ENCODE measurements at regions not wholly inside any gene's neighbourhood (a gene's known extent, or its start where the extent isn't known, plus 50 kb on each side); places are given as distances from the start of the nearest gene placed in this dataset.
"Not testable (repeated sequence)": the region's sequence is repeated elsewhere in the genome, so short reads cannot be mapped to it uniquely, and the experiment has no call there.

DNA sequence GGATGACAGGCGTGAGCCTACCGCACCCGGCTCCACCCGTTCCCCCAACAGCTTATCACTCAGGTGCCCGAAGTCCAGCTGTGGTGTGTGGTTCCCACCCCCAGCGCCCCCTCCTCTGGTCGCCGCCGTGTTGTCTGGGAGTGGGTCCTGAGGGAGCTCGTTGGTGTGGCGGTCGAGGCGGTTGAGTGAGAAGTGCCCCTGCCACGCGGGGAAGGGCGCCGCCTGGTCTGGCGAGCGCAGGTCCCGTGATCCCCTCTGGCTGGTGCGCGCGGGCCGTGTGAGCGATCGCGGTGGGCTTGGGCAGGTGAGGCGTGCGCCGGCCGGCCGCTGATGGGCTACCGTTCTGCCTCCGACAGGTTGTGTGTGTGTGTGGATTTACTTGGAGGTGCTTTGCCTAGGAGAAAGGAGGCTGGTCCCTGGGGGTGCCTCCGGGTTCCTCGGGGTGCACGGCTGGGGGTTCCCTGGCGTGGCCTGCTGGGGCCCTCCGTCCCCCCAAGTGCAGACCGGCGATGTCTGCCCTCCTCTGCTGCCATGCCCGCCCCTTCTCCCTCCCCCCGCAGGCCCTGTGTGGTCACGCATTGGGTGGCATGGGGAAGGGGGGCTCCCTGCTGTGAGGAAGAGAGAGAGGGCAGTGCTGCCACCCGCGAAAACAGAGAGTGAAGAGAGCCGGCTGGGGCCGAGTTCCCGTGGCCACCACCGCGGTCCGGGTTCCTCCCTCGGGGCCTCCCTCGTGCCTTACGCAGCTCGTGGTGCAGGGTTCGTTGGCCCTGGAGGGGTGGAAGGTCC is 336.0 kb upstream of the DEFB115 start:
- Mint-ChIP-seq H3K9me3 (peaks cover 2 to 43% (median 30%) of the 10 kb centered on the region in 8 donors), H3K4me1 (no peaks in the 10 kb centered on the region), H3K27ac (no peak overlapping the region), H3K27me3 (no peaks in the 10 kb centered on the region), H3K36me3 (peaks cover 1 to 4% of the 10 kb centered on the region in 2 donors), H3K4me3 (no peak overlapping the region)
- ChIA-PET CTCF (ENCODE audit: partially characterized antibody) (no interaction called here), POLR2A (ENCODE audit: partially characterized antibody) (no interaction called here)
- Histone ChIP-seq H3K4me3 (ENCODE audit: low read length in 2 of 2) (no peak overlapping the region), H3K36me3 (ENCODE audit: insufficient read depth, low read length) (no peaks in the 10 kb centered on the region), H3K27ac (ENCODE audit: low read depth, low read length) (no peak overlapping the region), H3K9me3 (ENCODE audit: control insufficient read depth in 1 of 2, low read length in 2 of 2) (no peaks in the 10 kb centered on the region), H3K27me3 (ENCODE audit: insufficient read depth, low read length) (no peaks in the 10 kb centered on the region), H3K4me1 (ENCODE audit: insufficient read depth, low read length) (no peaks in the 10 kb centered on the region)
- no peak for DNase-seq
- intact Hi-C loops (cut with micrococcal nuclease), result no loop called here

DNA sequence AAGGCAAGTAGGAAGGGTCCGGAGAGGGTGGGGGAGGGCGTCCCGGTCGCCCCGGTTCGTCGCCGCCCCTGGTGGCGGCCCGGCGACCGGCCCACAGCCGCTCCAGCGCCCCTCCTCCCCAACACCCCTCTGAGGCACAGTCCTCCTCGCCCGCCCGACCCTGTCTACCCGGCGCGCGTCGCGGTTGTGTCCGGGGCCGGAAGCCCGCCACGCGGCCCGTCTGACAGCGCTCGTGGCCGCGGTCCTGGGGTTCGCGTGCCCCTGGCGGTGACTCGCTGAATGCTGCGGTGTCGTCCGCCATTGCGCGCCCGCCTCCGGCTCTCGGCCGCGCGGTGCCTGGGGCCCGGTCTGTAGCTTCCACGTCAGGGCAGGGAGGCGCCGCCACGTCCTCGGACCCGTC is 335.3 kb upstream of the DEFB115 start:
- CTCF ChIA-PET (ENCODE audit: partially characterized antibody), result no interaction called here
- intact Hi-C loops (cut with micrococcal nuclease), result no loop called here
- POLR2A ChIA-PET (ENCODE audit: partially characterized antibody), result no interaction called here
- Mint-ChIP-seq H3K36me3 (peaks cover 4 to 6% of the 10 kb centered on the region in 2 donors), H3K27me3 (no peaks in the 10 kb centered on the region), H3K4me3 (no peak overlapping the region), H3K27ac (no peak overlapping the region), H3K4me1 (no peaks in the 10 kb centered on the region), H3K9me3 (peaks cover 2 to 50% (median 36%) of the 10 kb centered on the region in 8 donors)
- H3K36me3 ChIP-seq (ENCODE audit: insufficient read depth, low read length), result no peaks in the 10 kb centered on the region
- H3K4me1 ChIP-seq (ENCODE audit: insufficient read depth, low read length), result no peaks in the 10 kb centered on the region
- no peak overlapping the region for H3K4me3 ChIP-seq (ENCODE audit: low read length in 2 of 2)
- no peak for DNase-seq
- no peaks in the 10 kb centered on the region for H3K27me3 ChIP-seq (ENCODE audit: insufficient read depth, low read length)
- no peaks in the 10 kb centered on the region for H3K9me3 ChIP-seq (ENCODE audit: control insufficient read depth in 1 of 2, low read length in 2 of 2)
- H3K27ac ChIP-seq (ENCODE audit: low read depth, low read length), result no peak overlapping the region

DNA sequence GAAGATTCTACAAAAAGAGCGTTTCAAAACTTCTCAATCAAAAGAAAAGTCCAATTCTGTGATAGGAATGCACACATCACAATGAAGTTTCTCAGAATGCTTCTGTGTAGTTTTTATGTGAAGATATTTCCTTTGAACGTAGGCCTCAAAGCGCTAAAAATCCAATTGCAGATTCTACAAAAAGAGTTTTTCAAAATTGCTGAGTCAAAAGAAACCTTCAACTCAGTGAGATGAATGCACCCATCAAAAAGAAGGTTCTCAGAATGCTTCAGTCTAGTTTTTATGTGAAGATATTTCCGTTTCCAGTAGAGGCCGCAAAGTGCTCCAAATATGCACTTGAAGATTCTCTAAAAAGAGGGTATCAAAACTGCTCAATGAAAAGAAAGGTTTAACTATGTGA is 319.7 kb upstream of the DEFB115 start:
- Mint-ChIP-seq H3K4me3 (no peak overlapping the region), H3K9me3 (peaks cover 0 to 34% (median 10%) of the 10 kb centered on the region in 8 donors), H3K4me1 (no peaks in the 10 kb centered on the region), H3K27me3 (no peaks in the 10 kb centered on the region), H3K27ac (no peak overlapping the region), H3K36me3 (no peaks in the 10 kb centered on the region)
- POLR2A ChIA-PET (ENCODE audit: partially characterized antibody), result no interaction called here
- no peak overlapping the region for H3K4me3 ChIP-seq (ENCODE audit: low read length in 2 of 2)
- H3K27ac ChIP-seq (ENCODE audit: low read depth, low read length), result no peak overlapping the region
- no peaks in the 10 kb centered on the region for H3K27me3 ChIP-seq (ENCODE audit: insufficient read depth, low read length)
- DNase-seq, result no peak
- CTCF ChIA-PET (ENCODE audit: partially characterized antibody), result no interaction called here
- no peaks in the 10 kb centered on the region for H3K36me3 ChIP-seq (ENCODE audit: insufficient read depth, low read length)
- no peaks in the 10 kb centered on the region for H3K9me3 ChIP-seq (ENCODE audit: control insufficient read depth in 1 of 2, low read length in 2 of 2)
- no peaks in the 10 kb centered on the region for H3K4me1 ChIP-seq (ENCODE audit: insufficient read depth, low read length)
- intact Hi-C loops (cut with micrococcal nuclease), result no loop called here

DNA sequence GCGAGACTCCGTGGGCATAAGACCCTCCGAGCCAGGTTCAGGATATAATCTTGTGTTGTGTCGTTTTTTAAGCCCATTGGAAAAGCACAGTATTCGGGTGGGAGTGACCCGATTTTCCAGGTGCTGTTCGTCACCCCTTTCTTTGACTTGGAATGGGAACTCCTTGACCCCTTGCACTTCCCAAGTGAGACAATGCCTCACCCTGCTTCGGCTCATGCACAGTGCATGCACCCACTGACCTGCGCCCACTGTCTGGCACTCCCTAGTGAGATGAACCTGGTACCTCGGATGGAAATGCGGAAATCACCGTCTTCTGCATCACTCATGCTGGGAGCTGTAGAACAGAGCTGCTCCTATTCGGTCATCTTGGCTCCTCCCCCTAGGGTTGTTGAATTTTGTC is 307.7 kb upstream of the DEFB115 start:
- Mint-ChIP-seq H3K36me3 (no peaks in the 10 kb centered on the region), H3K9me3 (peaks cover 0 to 30% (median 12%) of the 10 kb centered on the region in 8 donors), H3K27me3 (no peaks in the 10 kb centered on the region), H3K27ac (no peak overlapping the region), H3K4me3 (no peak overlapping the region), H3K4me1 (no peaks in the 10 kb centered on the region)
- H3K4me1 ChIP-seq (ENCODE audit: insufficient read depth, low read length), result no peaks in the 10 kb centered on the region
- no peak overlapping the region for H3K27ac ChIP-seq (ENCODE audit: low read depth, low read length)
- H3K27me3 ChIP-seq (ENCODE audit: insufficient read depth, low read length), result no peaks in the 10 kb centered on the region
- CTCF ChIA-PET (ENCODE audit: partially characterized antibody), result no interaction called here
- H3K4me3 ChIP-seq (ENCODE audit: low read length in 2 of 2), result no peak overlapping the region
- intact Hi-C loops (cut with micrococcal nuclease), result no loop called here
- H3K36me3 ChIP-seq (ENCODE audit: insufficient read depth, low read length), result no peaks in the 10 kb centered on the region
- H3K9me3 ChIP-seq (ENCODE audit: control insufficient read depth in 1 of 2, low read length in 2 of 2), result no peaks in the 10 kb centered on the region
- POLR2A ChIA-PET (ENCODE audit: partially characterized antibody), result no interaction called here
- DNase-seq, result no peak

DNA sequence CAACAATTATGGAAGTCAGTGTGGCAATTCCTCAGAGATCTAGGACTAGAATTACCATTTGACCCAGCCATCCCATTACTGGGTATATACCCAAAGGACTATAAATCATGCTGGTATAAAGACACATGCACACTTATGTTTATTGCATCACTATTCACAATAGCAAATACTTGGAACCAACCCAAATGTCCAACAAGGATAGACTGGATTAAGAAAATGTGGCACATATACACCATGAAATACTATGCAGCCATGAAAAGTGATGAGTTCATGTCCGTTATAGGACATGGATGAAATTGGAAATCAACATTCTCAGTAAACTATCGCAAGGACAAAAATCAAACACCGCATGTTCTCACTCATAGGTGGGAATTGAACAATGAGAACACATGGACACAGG is 306.4 kb upstream of the DEFB115 start:
- H3K9me3 ChIP-seq (ENCODE audit: control insufficient read depth in 1 of 2, low read length in 2 of 2); H3K36me3 Mint-ChIP-seq; H3K4me3 ChIP-seq (ENCODE audit: low read length in 2 of 2); H3K27me3 Mint-ChIP-seq; H3K4me3 Mint-ChIP-seq; POLR2A ChIA-PET (ENCODE audit: partially characterized antibody); CTCF ChIA-PET (ENCODE audit: partially characterized antibody); H3K27ac Mint-ChIP-seq; H3K4me1 Mint-ChIP-seq; H3K27ac ChIP-seq (ENCODE audit: low read depth, low read length); H3K36me3 ChIP-seq (ENCODE audit: insufficient read depth, low read length); intact Hi-C loops (cut with micrococcal nuclease); DNase-seq; H3K4me1 ChIP-seq (ENCODE audit: insufficient read depth, low read length); H3K27me3 ChIP-seq (ENCODE audit: insufficient read depth, low read length): not testable (repeated sequence)
- peaks cover 0 to 26% (median 10%) of the 10 kb centered on the region in 8 donors for H3K9me3 Mint-ChIP-seq

DNA sequence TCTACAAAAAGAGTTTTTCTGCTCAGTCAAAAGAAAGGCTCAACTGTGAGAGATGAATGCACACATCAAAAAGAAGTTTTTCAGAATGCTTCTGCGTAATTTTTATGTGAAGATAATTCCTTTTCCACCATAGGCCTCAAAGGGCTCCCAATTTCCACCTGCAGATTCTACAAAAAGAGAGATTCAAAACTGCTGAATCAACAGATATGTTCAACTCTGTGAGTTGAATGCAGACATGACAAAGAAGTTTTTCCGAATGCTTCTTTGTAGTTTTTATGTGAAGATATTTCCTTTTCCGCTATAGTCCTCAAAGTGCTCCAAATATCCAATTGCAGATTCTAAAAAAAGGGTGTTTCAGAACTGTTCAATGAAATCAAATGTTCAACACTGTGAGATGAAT is 300.8 kb upstream of the DEFB115 start:
- intact Hi-C loops (cut with micrococcal nuclease); H3K36me3 ChIP-seq (ENCODE audit: insufficient read depth, low read length); H3K27ac ChIP-seq (ENCODE audit: low read depth, low read length); H3K9me3 ChIP-seq (ENCODE audit: control insufficient read depth in 1 of 2, low read length in 2 of 2); H3K27ac Mint-ChIP-seq; H3K27me3 ChIP-seq (ENCODE audit: insufficient read depth, low read length); H3K4me1 Mint-ChIP-seq; DNase-seq; H3K4me3 Mint-ChIP-seq; H3K27me3 Mint-ChIP-seq; H3K4me3 ChIP-seq (ENCODE audit: low read length in 2 of 2); POLR2A ChIA-PET (ENCODE audit: partially characterized antibody); H3K4me1 ChIP-seq (ENCODE audit: insufficient read depth, low read length); CTCF ChIA-PET (ENCODE audit: partially characterized antibody); H3K36me3 Mint-ChIP-seq: not testable (repeated sequence)
- H3K9me3 Mint-ChIP-seq, result peaks cover 0 to 12% (median 2%) of the 10 kb centered on the region in 8 donors

DNA sequence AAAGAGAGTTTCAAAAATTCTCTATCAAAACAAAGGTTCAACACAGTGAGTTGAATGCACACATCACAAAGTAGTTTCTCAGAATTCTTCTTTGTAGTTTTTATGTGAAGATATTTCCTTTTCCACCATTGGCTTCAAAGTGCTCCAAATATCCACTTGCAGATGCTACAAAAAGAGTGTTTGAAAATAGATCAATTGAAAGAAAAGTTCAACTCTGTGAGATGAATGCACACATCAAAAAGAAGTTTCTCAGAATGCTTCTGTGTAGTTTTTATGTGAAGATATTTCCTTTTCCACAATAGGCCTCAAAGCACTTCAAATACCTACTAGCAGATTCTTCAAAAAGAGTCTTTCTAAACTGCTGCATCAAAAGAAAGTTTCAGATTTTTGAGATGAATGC is 298.3 kb upstream of the DEFB115 start:
- H3K27ac ChIP-seq (ENCODE audit: low read depth, low read length); H3K4me1 ChIP-seq (ENCODE audit: insufficient read depth, low read length); CTCF ChIA-PET (ENCODE audit: partially characterized antibody); intact Hi-C loops (cut with micrococcal nuclease); H3K36me3 ChIP-seq (ENCODE audit: insufficient read depth, low read length); POLR2A ChIA-PET (ENCODE audit: partially characterized antibody); DNase-seq; H3K27me3 Mint-ChIP-seq; H3K27me3 ChIP-seq (ENCODE audit: insufficient read depth, low read length); H3K4me1 Mint-ChIP-seq; H3K9me3 ChIP-seq (ENCODE audit: control insufficient read depth in 1 of 2, low read length in 2 of 2); H3K4me3 ChIP-seq (ENCODE audit: low read length in 2 of 2); H3K36me3 Mint-ChIP-seq; H3K27ac Mint-ChIP-seq; H3K4me3 Mint-ChIP-seq: not testable (repeated sequence)
- peaks cover 0 to 12% (median 4%) of the 10 kb centered on the region in 8 donors for H3K9me3 Mint-ChIP-seq

DNA sequence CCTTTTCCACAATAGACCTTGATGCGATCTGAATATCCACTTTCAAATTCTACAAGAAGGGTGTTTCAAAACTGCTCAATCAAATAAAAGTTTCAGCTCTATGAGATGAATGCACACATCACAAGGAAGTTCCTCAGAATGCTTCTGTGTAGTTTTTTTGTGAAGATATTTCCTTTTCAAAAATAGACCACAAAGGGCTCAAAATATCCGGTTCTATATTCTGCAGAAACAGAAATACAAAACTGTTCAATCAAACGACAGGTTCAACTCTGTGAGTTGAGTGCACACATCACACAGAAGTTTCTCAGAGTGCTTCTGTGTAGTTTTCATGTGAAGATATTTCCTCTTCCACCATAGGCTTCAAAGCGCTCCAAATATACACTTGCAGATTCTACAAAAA is 293.9 kb upstream of the DEFB115 start:
- H3K27ac ChIP-seq (ENCODE audit: low read depth, low read length), result no peak overlapping the region
- no peak overlapping the region for H3K4me3 ChIP-seq (ENCODE audit: low read length in 2 of 2)
- intact Hi-C loops (cut with micrococcal nuclease), result no loop called here
- H3K27ac Mint-ChIP-seq, result no peak overlapping the region
- H3K27me3 Mint-ChIP-seq, result no peaks in the 10 kb centered on the region
- peaks cover 0 to 12% (median 4%) of the 10 kb centered on the region in 8 donors for H3K9me3 Mint-ChIP-seq
- POLR2A ChIA-PET (ENCODE audit: partially characterized antibody), result no interaction called here
- H3K4me1 ChIP-seq (ENCODE audit: insufficient read depth, low read length), result no peaks in the 10 kb centered on the region
- H3K27me3 ChIP-seq (ENCODE audit: insufficient read depth, low read length), result no peaks in the 10 kb centered on the region
- H3K36me3 ChIP-seq (ENCODE audit: insufficient read depth, low read length), result no peaks in the 10 kb centered on the region
- H3K4me1 Mint-ChIP-seq, result peaks cover 0 to 4% (median 0%) of the 10 kb centered on the region in 4 donors
- no peaks in the 10 kb centered on the region for H3K9me3 ChIP-seq (ENCODE audit: control insufficient read depth in 1 of 2, low read length in 2 of 2)
- CTCF ChIA-PET (ENCODE audit: partially characterized antibody), result no interaction called here
- no peak overlapping the region for H3K4me3 Mint-ChIP-seq
- no peak for DNase-seq
- no peaks in the 10 kb centered on the region for H3K36me3 Mint-ChIP-seq

Measured in CD4-positive, alpha-beta memory T cell (primary cell).